ENCODE measurements at regions not wholly inside any gene's neighbourhood (a gene's known extent, or its start where the extent isn't known, plus 50 kb on each side); places are given as distances from the start of the nearest gene placed in this dataset.
A peak's percentile ranks its signal among the peaks of the same experiment; 100 is the strongest.

DNA sequence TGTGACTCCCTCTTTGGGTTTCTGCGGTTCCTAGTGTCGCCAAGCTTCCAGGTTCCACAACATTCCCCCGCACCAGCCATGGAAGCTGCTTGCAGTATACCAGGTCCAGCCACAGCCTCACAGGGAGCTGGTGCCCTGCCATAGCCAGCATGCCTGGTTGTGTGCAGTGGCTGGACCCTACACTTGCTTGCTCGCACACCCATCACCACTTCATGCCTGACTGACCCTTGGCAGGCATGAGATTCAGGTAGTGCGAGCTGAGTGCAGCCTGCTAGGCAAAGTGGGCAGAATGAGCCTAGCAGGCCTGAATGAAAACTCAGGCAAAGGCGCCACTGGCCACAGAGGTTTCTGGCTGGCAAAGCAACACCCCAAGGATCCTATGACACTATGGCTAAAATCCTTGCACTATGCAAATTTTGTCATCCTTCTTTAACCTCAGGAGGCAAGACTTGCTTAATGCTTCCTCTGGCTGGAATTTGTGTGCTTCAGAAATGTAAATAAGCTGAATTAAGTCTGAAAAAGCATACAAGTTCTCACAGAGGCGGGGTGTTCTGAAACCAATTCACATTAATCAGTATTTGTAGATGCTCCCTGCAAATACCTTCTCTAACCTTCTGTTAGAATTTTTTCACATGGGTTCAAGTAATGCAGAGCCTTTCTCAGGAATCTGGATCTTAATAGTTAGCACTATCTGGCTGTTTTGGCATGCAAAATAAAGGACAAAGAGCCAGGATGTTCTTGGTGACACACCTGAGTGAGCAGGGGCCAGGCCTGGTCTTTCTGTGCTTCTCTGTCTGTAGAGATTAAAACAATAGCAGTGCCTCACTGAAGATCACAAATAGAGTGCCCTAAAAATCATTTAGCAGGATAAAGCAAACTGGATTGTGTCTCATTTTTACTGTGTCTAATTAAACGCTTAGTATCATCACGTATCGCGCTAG, 256.9 kb downstream of the GPATCH2 start:
- DNase-seq (ENCODE audit: low read depth) = no peak

DNA sequence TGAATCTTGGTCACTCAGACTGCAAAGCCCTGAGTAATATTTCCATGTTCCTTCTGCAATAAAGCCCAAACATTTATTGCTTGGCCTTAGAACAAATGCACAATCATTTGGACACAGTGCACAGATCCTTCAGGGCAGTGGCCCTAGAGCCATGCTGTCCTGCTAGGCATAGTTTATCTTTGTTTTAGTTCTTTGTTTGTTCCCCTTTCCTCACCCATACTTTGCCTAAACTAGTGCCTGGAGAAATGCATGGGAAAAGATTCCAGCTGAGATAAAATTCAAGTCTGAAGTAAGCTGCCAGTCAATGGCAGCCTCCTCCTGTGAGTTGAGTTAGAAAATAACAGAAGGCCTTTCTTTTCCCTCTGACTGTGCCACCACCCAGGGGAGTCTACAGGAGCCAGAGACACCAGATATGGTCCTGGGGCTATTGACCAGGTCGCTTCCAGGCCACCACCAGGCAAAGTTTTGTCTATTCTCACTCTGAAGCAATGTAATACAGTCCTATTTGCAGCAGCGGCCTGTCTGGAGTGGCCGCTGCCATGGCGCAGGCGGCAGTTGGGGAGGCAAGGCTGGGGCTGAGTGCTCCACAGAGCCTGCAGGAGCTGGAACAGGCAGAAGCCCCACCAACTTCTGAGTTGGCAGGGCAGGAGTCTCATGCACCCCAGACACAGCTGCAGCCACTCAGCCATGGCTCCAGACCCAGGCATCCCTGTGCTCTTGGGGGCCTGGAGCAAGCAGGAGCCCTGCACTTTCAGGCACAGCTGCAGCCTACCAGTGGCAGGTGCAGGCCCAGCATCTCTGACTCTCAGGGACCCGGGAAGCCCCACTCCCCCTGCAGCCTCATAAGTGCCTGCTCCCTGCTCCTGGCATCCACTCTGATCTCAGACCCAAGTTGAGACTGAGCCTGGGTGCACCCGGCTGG, 258.6 kb downstream of the GPATCH2 start:
- DNase-seq (ENCODE audit: low read depth) = no peak

DNA sequence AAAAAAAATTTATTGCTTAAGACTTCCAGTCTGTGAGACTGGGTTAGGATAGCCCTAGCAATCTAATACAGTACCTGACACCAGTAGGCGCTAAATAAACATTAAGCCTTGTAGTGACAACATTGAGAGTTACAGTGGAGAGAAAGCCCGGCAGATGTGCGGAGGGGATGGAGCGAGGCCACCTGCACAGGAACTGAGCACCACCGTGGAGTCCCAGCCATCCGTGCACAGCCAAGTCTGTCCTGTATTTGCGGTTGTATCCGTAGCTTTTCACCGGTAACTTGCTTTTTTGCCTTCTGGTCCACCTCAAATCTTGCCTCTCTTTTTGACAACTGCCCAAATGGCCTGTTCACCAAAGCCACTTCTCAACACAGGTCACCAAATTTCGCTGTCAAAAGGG, 260.1 kb downstream of the GPATCH2 start:
- no peak for DNase-seq (ENCODE audit: low read depth)

DNA sequence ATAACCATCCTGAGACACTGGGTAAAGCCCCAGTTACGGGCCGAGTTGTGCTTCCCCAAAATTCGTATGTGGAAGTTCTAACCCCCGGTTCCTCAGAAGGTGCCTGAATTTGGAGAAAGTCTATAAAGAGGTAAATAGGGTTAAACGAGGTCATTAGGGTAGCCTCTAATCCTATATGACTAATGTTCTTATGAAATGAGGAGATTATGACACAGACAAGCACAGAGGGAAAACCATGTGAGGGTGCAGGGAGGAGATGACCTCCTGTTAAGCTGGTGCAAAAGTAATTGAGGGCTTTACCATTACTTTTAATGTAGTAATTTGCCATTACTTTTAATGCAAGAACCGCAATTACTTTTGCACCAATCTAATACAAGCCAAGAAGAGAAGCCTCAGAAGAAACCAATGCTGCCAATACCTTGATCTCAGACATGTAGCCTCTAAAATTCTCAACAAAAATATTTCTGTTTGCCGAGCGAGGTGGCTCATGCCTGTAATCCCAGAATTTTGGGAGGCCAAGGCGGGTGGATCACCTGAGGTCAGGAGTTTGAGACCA, 260.8 kb downstream of the GPATCH2 start:
- DNase-seq (ENCODE audit: low read depth) = no peak

DNA sequence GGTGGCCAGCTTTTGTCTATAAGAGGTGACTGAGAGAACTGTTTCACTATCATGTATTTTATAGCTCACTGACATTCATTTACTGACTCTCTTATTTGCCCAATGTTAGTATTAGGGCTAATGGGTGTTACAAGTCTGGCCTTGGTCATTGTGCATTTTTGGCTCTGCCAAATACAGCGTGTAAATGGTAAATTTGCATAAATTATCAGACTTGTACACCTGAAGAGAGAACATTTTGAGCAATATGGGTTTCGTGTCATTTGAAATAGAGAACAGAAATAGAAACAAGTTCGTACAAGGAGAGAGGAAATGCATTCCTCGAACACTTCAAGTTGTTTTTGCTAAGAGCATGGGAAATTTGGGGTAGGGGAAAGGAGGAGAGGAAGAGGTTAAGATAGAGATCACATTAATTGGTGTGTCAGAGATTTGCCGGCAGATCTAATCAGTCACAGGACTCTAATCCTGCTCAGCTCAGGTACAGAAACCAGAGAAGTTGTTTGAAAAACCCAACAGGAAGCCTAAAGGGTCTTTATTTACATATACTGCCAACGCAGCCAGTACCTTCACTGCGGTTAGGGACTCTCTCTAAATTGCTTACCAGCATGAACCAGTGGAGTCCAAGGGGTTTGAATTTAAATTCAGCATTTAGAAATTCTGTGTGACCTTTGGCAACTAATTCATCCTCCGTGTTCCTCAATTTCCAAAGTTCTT, 261.5 kb downstream of the GPATCH2 start:
- DNase-seq (ENCODE audit: low read depth) = no peak

DNA sequence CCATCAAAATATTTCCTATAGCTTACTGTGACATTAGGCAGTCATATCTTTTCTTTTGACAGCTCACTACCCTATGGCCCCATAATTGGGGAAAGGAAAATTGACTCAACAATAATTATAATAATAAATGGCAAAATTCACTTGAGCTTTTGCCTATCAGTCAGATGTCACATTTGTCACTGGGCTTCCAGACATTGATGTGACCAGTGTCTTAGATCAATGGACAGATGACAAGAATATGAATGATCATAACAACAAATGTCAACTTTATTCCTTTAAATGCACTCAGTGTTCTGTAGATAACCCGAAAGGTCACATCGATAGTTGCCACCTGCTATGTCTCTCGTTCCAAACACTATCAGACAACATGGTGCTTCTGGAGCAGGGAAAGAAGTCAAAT, 266.7 kb downstream of the GPATCH2 start:
- no peak for DNase-seq (ENCODE audit: low read depth)

DNA sequence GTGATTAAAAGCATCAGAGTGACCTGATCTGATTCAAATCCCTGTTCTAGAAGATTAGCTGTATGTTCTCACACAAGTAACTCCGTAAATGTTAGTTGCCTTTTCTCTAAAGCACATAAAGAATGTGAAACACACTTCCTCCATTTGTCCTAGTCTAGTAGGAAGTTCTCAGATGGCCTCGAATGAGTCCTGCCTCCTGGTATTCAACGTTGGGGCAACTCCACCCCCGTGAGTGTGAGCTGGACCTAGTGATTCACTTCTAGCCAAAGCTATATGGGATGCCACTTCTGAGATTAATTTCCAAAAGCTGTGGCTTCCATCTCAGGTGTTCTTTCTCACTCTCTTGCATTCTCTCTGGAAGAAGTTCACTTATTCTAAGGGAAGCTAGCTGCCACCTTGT, 267.6 kb downstream of the GPATCH2 start:
- DNase-seq (ENCODE audit: low read depth) = no peak

DNA sequence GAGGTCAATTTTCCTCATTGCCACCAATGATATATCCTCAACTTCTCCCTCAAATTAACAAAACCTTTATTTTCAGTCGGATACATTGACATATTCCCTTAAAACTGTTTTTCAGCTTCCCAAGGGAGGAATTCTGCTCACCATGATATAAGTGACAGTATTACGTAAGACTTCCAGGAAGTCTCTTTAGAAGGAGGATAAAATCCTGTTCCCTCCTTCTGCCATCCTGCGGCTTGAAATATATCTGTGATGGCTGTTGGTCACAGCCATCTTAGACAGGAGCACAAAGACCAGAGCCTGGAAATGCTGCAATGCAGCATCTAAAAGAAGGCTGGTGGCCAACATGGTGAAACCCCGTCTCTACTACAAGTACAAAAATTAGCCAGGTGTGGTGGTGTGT, 270.4 kb downstream of the GPATCH2 start:
- no peak for DNase-seq (ENCODE audit: low read depth)

DNA sequence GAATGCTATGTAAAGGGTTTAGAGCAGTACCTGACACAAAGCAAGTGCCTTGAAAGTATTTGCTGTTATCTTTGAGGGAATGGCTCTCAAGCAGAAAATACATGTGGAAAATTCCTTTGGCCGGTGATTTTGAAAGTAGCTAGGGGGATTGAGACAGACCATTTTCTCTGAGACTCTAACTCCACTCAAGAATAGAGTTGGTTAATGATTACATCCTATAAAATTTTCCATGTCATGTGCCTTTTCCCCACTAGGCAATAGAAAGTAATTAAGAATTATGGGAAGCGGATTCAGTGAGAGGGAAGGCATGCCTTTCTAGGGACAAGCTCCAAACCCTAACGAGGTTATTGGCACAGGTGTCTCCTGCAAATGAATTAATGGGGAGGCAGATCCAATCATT, 276.0 kb downstream of the GPATCH2 start:
- no peak for DNase-seq (ENCODE audit: low read depth)

DNA sequence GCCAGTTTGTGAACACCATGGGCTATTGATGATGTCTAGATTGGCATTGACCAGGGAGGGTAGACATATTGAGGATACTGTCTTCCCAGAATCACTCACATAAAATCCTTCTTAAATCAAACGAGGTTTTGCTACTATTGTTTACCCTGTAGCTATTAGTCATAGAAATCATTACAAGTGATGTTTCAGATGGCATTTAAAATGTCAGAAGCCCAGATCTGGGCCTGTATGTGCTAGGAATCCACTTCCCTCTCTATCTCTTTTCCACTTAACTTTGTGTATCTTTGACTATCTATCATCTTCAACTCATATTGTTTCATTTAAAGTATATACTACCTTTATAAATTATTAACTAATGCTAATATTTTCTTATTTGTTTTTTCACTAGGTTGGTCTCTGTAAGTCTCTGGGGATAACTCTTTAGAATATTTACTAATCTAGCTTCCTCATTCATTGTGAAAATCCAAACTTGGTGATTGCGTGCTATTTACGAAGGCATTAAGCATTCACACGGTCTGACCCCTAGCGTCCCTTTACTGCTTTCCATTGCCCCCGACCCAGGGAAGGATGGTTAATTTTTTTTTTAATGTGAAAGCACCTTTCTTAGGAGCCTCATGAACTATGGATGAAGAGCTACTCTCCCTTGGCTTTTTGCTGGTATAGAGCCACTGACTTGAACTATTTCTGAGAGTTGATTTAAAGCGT, 281.8 kb downstream of the GPATCH2 start:
- DNase-seq (ENCODE audit: low read depth) = no peak

DNA sequence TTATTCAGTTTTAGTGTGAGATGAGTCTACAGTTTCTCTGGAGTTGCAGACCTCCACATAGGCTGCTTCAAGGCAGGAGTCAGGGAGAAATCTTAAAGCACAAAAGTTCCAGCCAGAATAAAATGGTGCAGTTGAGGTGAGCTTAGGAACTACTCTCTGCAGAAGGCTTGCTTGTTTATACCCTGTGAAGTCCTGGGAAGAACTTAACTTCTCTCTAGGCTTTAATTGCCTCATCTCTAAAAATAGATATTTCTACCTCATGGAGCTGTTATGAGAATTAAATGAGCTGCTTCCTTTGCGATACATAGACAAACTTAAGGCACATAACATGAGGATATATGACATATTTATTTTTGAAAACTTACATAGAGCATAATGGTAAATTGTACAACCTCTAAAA, 286.2 kb downstream of the GPATCH2 start:
- no peak for DNase-seq (ENCODE audit: low read depth)

DNA sequence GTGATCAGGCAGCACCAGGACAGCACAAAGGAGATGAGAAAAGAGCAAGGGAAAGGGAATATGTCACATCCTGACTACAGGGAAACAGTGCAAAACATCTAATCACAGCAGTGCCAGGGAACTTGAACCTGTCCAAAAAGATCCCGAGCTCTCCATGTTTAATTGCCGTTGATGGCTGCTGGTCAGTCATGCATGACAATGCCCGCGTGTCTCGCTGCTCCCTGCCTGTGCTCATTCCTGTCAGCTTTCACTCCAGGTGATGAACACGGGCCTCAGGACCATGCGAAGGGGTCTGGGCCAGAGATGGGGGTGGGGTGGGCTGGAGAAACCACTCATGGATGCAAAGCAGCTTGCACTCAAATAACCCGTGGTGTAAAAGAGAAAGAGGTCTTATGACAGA, 287.0 kb downstream of the GPATCH2 start:
- DNase-seq (ENCODE audit: low read depth) = no peak

DNA sequence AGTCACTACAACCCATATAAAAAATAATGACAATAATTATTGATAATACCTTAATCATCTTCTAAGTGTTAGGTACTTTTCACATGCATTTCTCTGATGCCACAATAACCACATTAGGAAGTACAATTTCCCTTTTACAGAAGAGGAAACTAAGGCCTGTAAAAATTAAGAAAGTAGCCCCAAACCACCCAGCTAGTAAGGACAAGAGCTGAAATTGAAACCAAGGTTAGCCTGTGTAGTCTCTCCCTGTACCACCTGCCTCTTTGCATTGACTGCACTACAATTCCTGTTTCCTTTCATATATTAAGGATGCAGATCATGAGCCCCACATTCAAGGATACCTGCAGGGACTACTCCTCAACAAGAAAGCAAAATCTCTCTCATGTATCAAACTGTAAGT, 288.8 kb downstream of the GPATCH2 start:
- DNase-seq (ENCODE audit: low read depth) = no peak

DNA sequence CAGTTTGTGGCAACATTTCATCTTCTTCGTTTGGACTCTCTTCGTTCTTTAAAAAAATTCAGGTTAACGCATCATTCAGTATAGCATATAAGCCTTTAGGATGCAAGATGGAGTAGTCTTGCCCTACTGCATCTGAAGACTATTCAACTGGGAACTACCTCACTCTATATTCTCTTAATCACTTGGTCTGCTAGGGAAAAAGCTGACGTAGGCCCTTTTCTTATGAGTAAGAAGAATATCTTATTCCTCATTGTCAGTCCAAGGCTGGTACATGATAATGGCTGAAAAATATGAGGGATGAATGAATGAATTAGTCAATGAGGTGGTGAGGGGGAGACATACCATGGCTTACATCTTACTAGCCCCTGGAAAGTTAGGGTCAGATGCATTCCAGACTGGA, 294.2 kb downstream of the GPATCH2 start:
- DNase-seq (ENCODE audit: low read depth) = no peak

DNA sequence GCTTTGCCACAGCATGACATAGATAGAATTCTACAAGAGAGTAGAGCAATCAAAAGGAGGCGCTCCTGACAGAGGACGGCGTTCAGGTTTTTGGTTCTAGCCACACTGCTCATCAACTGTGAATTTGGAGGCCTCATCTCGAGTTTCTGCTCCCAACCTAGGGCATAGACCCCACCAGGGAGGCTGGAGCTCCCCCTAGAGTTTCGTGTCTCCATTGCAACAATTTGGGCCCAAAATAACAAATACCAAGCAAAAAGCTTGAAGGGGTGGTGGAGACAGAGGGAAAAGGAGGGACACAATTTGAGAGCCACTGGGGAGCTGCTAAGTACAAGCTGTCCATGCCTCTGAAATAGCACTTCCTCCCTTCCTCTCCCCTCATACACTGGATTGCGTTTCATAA, 297.0 kb downstream of the GPATCH2 start:
- peak; percentile 8 for DNase-seq (ENCODE audit: low read depth)

DNA sequence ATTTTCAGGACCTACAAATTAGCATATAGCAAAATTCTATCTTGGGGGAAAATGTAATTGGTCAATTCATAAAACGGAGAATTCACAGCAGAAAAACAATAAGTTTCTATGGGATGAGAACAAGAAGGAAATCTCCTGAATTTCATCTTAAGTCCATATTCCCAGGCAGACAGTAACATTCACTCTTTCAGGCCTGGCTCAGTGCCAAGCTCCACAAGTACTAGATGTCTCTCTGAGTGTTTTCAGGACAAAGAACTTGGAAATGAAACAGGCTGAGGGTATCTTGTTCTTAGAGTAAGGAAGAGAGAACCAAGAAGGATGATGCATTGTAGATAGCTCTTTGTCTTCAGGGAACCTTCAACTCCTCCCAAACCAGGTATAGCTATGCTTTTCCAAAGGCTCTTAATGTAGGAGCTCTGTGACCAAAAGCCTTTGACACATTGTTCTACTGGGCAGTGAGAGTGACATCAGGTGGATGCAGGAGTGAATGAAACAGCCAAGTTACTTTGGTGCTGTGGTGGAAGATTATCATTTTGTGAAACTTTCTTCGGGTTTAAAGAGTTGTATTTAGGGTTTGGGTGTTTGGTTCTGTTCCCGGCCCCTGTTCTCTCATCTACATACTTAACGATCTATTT, 298.3 kb downstream of the GPATCH2 start:
- no peak for DNase-seq (ENCODE audit: low read depth)

DNA sequence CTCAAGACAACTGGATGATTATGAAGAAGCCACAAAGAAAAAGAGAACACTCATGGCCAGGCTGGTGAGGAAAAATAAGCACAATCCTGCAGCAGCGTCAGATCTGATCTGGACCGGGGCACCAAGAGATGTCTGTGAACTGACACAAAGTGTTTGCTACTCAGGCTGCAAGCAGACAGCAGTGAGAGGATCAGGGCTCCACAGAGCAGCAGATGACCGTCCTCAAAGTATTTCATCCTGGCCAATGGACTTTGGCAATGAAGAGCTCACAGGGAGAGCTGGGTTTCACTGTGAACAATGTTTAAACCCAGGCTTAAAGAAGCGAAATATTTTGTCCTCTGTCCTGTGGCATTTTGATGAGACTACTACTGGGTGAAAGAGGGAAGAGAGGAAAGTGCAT, 299.2 kb downstream of the GPATCH2 start:
- no peak for DNase-seq (ENCODE audit: low read depth)

DNA sequence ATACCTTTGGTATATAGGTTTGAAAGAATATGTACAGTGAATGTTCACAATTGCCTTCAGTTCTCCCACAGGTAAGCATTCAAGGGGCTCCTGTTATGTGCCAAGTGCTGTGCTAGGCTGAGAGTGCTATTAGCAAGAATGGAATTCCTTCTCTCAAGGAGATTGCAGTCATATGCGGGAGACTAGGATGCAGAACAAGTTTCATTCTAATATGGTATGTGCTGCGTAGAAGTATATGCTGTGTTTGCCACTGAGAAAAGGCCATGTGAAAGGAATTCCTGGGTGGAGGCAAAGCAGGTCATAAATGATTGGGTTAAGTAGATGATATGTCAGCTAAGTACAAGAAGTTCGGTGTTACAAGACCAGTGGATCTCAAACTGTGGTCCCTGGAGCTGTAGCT, 303.0 kb downstream of the GPATCH2 start:
- DNase-seq (ENCODE audit: low read depth) = no peak

DNA sequence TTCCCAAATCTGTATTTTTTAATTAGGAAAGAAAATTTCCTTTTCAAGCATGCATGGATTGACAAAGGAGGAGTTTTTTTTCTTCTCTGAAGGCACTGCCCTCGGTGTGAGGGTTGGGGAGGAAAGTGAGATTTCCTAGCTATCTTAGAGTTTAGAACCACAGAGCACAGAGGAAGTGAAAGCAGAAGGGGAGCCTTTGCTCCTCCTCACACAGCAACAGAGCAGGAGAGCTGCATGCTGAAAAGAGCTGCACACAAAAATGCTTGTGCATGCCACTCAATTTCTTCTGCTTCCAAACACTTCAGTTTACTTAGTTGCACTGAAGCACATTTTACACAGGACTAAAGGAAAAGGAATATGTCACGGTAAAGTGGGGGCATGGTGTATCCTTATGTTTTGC, 308.1 kb downstream of the GPATCH2 start:
- DNase-seq (ENCODE audit: low read depth) = no peak

DNA sequence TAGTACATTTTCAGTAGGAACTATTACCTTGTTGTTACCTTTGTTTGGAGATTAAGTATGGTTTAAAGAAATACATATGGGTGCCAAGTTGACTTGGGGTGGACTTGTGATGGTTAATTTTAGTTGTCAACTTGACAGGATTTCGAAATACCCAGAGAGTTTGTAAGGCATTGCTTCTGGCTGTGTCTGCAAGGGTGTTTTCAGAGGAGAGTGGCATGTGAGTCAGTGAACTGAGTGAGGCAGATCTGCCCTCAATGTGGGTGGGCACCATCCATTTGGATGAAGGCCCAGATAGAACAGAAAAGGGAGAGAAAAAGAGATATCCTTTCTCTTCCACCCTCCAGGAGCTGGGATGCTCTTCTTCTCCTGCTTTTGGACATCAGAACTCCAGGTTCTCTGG, 315.5 kb downstream of the GPATCH2 start:
- no peak for DNase-seq (ENCODE audit: low read depth)

DNA sequence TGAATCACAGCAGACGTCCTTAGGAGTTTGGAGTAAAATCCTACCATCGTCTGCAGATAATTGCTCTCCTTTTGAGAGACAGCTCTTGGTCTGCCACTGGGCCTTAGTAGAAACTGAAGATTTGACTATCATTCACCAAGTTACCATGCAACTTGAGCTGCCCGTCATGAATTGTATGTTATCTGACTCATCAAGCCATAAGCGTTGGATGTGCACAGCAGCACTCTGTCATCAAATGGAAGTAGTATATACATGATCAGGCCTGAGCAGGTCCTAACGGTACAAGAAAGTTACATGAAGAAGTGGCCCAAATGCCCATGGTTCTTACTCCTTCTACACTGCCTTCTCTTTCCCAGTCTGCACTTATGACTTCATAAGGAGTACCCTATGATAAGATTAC, 317.8 kb downstream of the GPATCH2 start:
- no peak for DNase-seq (ENCODE audit: low read depth)
